ENCODE measurements at regions not wholly inside any gene's neighbourhood (a gene's known extent, or its start where the extent isn't known, plus 50 kb on each side); places are given as distances from the start of the nearest gene placed in this dataset.

- Histone ChIP-seq H3K27me3 (ENCODE audit: insufficient read depth, poor library complexity, severe bottlenecking) (no peaks in the 10 kb centered on the region), H3K4me1 (ENCODE audit: insufficient read depth, poor library complexity, severe bottlenecking) (no peaks in the 10 kb centered on the region), H3K36me3 (ENCODE audit: low read depth) (no peaks in the 10 kb centered on the region), H3K9me3 (ENCODE audit: severe bottlenecking) (no peaks in the 10 kb centered on the region), H3K4me3 (ENCODE audit: severe bottlenecking) (no peak overlapping the region), H3K27ac (ENCODE audit: poor library complexity, severe bottlenecking) (no peak overlapping the region)
- TF ChIP-seq, protein P1, sequence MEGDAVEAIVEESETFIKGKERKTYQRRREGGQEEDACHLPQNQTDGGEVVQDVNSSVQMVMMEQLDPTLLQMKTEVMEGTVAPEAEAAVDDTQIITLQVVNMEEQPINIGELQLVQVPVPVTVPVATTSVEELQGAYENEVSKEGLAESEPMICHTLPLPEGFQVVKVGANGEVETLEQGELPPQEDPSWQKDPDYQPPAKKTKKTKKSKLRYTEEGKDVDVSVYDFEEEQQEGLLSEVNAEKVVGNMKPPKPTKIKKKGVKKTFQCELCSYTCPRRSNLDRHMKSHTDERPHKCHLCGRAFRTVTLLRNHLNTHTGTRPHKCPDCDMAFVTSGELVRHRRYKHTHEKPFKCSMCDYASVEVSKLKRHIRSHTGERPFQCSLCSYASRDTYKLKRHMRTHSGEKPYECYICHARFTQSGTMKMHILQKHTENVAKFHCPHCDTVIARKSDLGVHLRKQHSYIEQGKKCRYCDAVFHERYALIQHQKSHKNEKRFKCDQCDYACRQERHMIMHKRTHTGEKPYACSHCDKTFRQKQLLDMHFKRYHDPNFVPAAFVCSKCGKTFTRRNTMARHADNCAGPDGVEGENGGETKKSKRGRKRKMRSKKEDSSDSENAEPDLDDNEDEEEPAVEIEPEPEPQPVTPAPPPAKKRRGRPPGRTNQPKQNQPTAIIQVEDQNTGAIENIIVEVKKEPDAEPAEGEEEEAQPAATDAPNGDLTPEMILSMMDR (IDR thresholded peaks at IDR 0.05; ENCODE audit: poor library complexity, severe bottlenecking), result no peak
- ATAC-seq (ENCODE audit: low read depth) (no peak), DNase-seq (ENCODE audit: low spot score) (no peak)
These were observed 157.5 kb downstream of the NUP210 start for GRCh38 chr3:13262493-13263211.

DNA sequence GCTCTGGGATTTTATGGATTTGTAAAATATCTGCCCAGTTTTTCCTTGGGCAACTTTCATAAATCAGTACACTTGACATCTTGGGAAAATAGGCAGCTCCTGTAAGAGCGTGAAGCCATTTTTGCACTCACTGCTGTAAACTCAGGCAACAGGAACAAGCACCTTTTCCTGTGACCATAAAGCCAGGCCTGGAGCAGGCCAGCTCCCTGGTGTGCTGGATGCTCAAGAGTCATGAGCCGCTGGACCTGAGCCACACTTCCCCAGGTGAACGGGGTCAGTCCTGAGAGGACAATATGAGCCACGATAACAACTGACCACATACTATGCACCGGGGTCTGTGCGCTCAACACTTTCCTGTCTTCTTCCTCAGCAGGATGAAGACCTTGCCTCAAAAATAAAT is 158.2 kb downstream of the NUP210 start:
- ATAC-seq (ENCODE audit: low read depth) (no peak), DNase-seq (ENCODE audit: low spot score) (no peak)
- Histone ChIP-seq H3K27ac (ENCODE audit: poor library complexity, severe bottlenecking) (no peak overlapping the region), H3K4me1 (ENCODE audit: insufficient read depth, poor library complexity, severe bottlenecking) (no peaks in the 10 kb centered on the region), H3K4me3 (ENCODE audit: severe bottlenecking) (no peak overlapping the region), H3K36me3 (ENCODE audit: low read depth) (no peaks in the 10 kb centered on the region), H3K9me3 (ENCODE audit: severe bottlenecking) (no peaks in the 10 kb centered on the region), H3K27me3 (ENCODE audit: insufficient read depth, poor library complexity, severe bottlenecking) (no peaks in the 10 kb centered on the region)
- TF ChIP-seq, protein P1 (IDR thresholded peaks at IDR 0.05; ENCODE audit: poor library complexity, severe bottlenecking), result no peak

GRCh38 chr3:13261104-13261830 is 158.9 kb downstream of the NUP210 start:
- no peak overlapping the region for H3K27ac ChIP-seq (ENCODE audit: poor library complexity, severe bottlenecking)
- TF ChIP-seq, protein P1 (IDR thresholded peaks at IDR 0.05; ENCODE audit: poor library complexity, severe bottlenecking), result no peak
- no peak overlapping the region for H3K4me3 ChIP-seq (ENCODE audit: severe bottlenecking)
- no peaks in the 10 kb centered on the region for H3K27me3 ChIP-seq (ENCODE audit: insufficient read depth, poor library complexity, severe bottlenecking)
- DNase-seq (ENCODE audit: low spot score) (no peak), ATAC-seq (ENCODE audit: low read depth) (no peak)
- H3K9me3 ChIP-seq (ENCODE audit: severe bottlenecking), result no peaks in the 10 kb centered on the region
- H3K36me3 ChIP-seq (ENCODE audit: low read depth), result no peaks in the 10 kb centered on the region
- H3K4me1 ChIP-seq (ENCODE audit: insufficient read depth, poor library complexity, severe bottlenecking), result no peaks in the 10 kb centered on the region

DNA sequence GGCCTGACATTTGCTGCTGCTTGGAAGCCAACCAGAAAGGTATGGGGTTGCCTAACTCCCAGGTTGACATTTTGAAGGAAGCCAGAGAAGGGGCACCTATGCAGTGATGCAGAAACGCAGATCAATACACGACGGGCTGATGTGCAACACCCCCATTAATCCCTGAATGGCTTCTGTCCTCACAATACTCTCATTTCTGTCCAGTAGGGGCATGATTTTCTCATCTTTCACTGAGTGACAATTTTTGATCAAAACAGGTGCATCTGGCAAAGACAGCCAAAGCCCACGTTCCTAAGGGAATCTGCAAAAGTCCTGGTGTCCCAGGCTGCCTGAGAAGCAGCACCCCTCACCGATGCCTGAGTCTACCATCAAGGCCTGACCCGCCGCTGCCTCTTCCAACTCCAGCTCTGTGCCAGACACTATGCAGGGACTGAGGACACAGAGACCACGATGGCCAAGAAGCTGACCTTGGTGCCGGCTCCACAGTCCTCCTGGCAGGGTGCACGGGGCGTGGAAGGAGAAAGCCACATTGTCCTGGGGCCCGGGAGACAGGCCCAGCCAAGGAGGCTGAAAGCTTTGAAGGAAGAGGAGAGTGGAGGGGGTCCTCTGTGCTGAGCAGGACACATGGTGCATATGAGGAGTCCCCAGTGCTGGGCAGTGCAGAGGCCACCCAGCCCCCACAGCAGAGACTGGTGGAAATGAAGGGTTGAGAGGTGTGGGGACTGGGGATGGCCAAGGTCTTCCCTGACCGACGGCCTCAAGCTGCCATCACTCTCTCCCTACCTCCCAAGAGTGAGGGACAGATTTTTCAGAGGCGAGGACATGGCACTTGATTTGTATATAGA is 159.6 kb downstream of the NUP210 start:
- ATAC-seq (ENCODE audit: low read depth) (no peak), DNase-seq (ENCODE audit: low spot score) (no peak)
- Histone ChIP-seq H3K27ac (ENCODE audit: poor library complexity, severe bottlenecking) (no peak overlapping the region), H3K36me3 (ENCODE audit: low read depth) (no peaks in the 10 kb centered on the region), H3K9me3 (ENCODE audit: severe bottlenecking) (no peaks in the 10 kb centered on the region), H3K4me3 (ENCODE audit: severe bottlenecking) (no peak overlapping the region), H3K27me3 (ENCODE audit: insufficient read depth, poor library complexity, severe bottlenecking) (no peaks in the 10 kb centered on the region), H3K4me1 (ENCODE audit: insufficient read depth, poor library complexity, severe bottlenecking) (no peaks in the 10 kb centered on the region)
- TF ChIP-seq, protein P1 (IDR thresholded peaks at IDR 0.05; ENCODE audit: poor library complexity, severe bottlenecking), result peak; percentile 11
